ENCODE measurements at regions not wholly inside any gene's neighbourhood (a gene's known extent, or its start where the extent isn't known, plus 50 kb on each side); places are given as distances from the start of the nearest gene placed in this dataset.

GRCh38 chr2:117555965-117556364 is 258.5 kb upstream of the DDX18 start:
- DNase-seq (ENCODE audit: low read depth): no peak
- no peak for TF ChIP-seq CTCF (IDR thresholded peaks at IDR 0.05; ENCODE audit: insufficient read depth, low read length)
- H3K4me3 ChIP-seq (ENCODE audit: low read depth, low read length): no peak overlapping the region

- no peak for DNase-seq (ENCODE audit: low read depth)
- no peak overlapping the region for H3K4me3 ChIP-seq (ENCODE audit: low read depth, low read length)
- no peak for TF ChIP-seq CTCF (IDR thresholded peaks at IDR 0.05; ENCODE audit: insufficient read depth, low read length)
These were observed 256.9 kb upstream of the DDX18 start for GRCh38 chr2:117557626-117558025.

GRCh38 chr2:117562654-117563053 is 251.8 kb upstream of the DDX18 start:
- no peak for DNase-seq (ENCODE audit: low read depth)
- H3K4me3 ChIP-seq (ENCODE audit: low read depth, low read length): no peak overlapping the region
- no peak for TF ChIP-seq CTCF (IDR thresholded peaks at IDR 0.05; ENCODE audit: insufficient read depth, low read length)

GRCh38 chr2:117571590-117572349 is 242.7 kb upstream of the DDX18 start:
- no peak for TF ChIP-seq CTCF (IDR thresholded peaks at IDR 0.05; ENCODE audit: insufficient read depth, low read length)
- DNase-seq (ENCODE audit: low read depth): no peak
- no peak overlapping the region for H3K4me3 ChIP-seq (ENCODE audit: low read depth, low read length)

- no peak for DNase-seq (ENCODE audit: low read depth)
- TF ChIP-seq CTCF (IDR thresholded peaks at IDR 0.05; ENCODE audit: insufficient read depth, low read length): no peak
- no peak overlapping the region for H3K4me3 ChIP-seq (ENCODE audit: low read depth, low read length)
These were observed 227.2 kb upstream of the DDX18 start for GRCh38 chr2:117587310-117587709.

GRCh38 chr2:117603060-117603459 is 211.4 kb upstream of the DDX18 start:
- no peak for DNase-seq (ENCODE audit: low read depth)
- no peak overlapping the region for H3K4me3 ChIP-seq (ENCODE audit: low read depth, low read length)
- no peak for TF ChIP-seq CTCF (IDR thresholded peaks at IDR 0.05; ENCODE audit: insufficient read depth, low read length)

- no peak for TF ChIP-seq CTCF (IDR thresholded peaks at IDR 0.05; ENCODE audit: insufficient read depth, low read length)
- no peak for DNase-seq (ENCODE audit: low read depth)
- no peak overlapping the region for H3K4me3 ChIP-seq (ENCODE audit: low read depth, low read length)
These were observed 210.9 kb upstream of the DDX18 start for GRCh38 chr2:117603567-117603966.
